Ovary (tissue), 3 donors: ENCODE measurements at regions not wholly inside any gene's neighbourhood (a gene's known extent, or its start where the extent isn't known, plus 50 kb on each side); places are given as distances from the start of the nearest gene placed in this dataset.

Experiments used
- CTCF ChIP-seq, 3 donors: fragments of 450-650 bp in 2 of 3; fragments of 200-600 bp in 1 of 3; IDR thresholded peaks; one replicate each; pipeline versions ENCODE4 v1.5.1 to v1.8.0; 2016 to 2022; ENCODE audit warnings: antibody characterized with exemption in 3 of 3, mild to moderate bottlenecking in 1 of 3
- EP300 ChIP-seq: sonication (generic); formaldehyde crosslinking; IDR thresholded peaks from one replicate; pipeline ENCODE4 v1.6.1; 2017; ENCODE audit warnings: antibody characterized with exemption
- donor health status: DM: no; HTN: no; CAD: no.

DNA sequence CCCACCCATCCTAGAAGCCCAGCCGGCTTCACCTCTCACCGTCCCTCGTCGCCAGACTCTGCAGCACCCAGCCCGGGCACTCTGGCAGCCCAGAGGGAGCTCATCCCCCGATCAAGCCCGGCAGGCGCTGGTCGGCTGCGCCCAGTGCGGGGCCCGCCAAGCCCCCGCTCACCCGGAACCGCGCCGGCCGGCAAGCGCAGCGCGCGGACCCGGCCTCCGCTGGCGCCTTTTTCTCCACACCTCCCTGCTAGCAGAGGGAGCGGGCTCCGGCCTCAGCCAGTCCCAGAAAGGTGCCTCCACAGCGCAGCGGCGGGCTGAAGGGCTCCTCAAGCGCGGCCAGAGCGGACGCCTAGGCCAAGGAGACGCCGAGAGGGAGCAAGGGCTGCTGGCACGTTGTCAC is 2023.3 kb downstream of the NCAM2 start:
- TF ChIP-seq CTCF (IDR thresholded peaks at IDR 0.05) (no peak), EP300 (no peak)
